MCF 10A (cell line): ENCODE measurements at regions not wholly inside any gene's neighbourhood (a gene's known extent, or its start where the extent isn't known, plus 50 kb on each side); places are given as distances from the start of the nearest gene placed in this dataset.

Experiments used
- BruUV-seq: library from RNA; stranded (reverse); fragments of 400-500 nt; replicated peaks from 2 replicates; lab custom pipeline; 2021; lab: Mats Ljungman, UMichigan
- CTCF ChIA-PET: fragments of 300-600 bp; sonication (Branson Sonifier 250); formaldehyde crosslinking; extraction: SDS; loops from one replicate; lab custom pipeline; 2021; ENCODE audit warnings: antibody characterized with exemption, inconsistent platforms; lab: Yijun Ruan, JAX
- POLR2A ChIA-PET: fragments of 300-600, 350-650 bp; sonication (Branson Sonifier 250); formaldehyde crosslinking; extraction: SDS; loops from one replicate; lab custom pipeline; 2020; ENCODE audit warnings: antibody characterized with exemption, inconsistent platforms; lab: Yijun Ruan, JAX
- DNase-seq: peaks from one replicate; pipeline ENCODE4 v3.0.0-alpha.2; 2018; ENCODE audit not compliant: unreplicated experiment
- H3K27ac Mint-ChIP-seq: one replicate; pipeline ENCODE4 v1.8.0; 2022; ENCODE audit warnings: mild to moderate bottlenecking, low read depth, mixed read lengths; ENCODE audit not compliant: unreplicated experiment
- H3K27me3 Mint-ChIP-seq: one replicate; pipeline ENCODE4 v1.8.0; 2022; ENCODE audit warnings: mixed read lengths; ENCODE audit not compliant: insufficient read depth, unreplicated experiment
- H3K36me3 Mint-ChIP-seq: one replicate; pipeline ENCODE4 v1.8.0; 2022; ENCODE audit warnings: mild to moderate bottlenecking, moderate library complexity, mixed read lengths; ENCODE audit not compliant: insufficient read depth, unreplicated experiment
- H3K4me1 Mint-ChIP-seq: one replicate; pipeline ENCODE4 v1.8.0; 2022; ENCODE audit warnings: mixed read lengths; ENCODE audit not compliant: insufficient read depth, unreplicated experiment
- H3K4me3 Mint-ChIP-seq: one replicate; pipeline ENCODE4 v1.8.0; 2022; ENCODE audit warnings: mild to moderate bottlenecking, moderate library complexity, mixed read lengths; ENCODE audit not compliant: unreplicated experiment
- H3K9me3 Mint-ChIP-seq: one replicate; pipeline ENCODE4 v1.8.0; 2022; ENCODE audit warnings: mixed read lengths; ENCODE audit not compliant: unreplicated experiment
- CTCF ChIP-seq: fragments of 200-600 bp; IDR thresholded peaks from one replicate; pipeline ENCODE4 v1.8.0; 2022; ENCODE audit warnings: antibody characterized with exemption, mild to moderate bottlenecking; ENCODE audit not compliant: unreplicated experiment
- intact Hi-C: fragments of 100-400 bp; cut with micrococcal nuclease; formaldehyde crosslinking; loops from 2 replicates; pipeline ENCODE4 v1.14.1; 2022

- no TSS peak for BruUV-seq
- Mint-ChIP-seq H3K27me3 (peaks cover 82% of the 10 kb centered on the region), H3K4me1 (no peaks in the 10 kb centered on the region), H3K27ac (no peak overlapping the region), H3K4me3 (no peak overlapping the region), H3K36me3 (no peaks in the 10 kb centered on the region), H3K9me3 (no peaks in the 10 kb centered on the region)
- ChIA-PET POLR2A (interaction anchor here (0.7 kb wide), 1 partner anchor 795 kb away, joined by 3 read pairs; no protein-coding TSS in a partner anchor), CTCF (interaction anchor here (0.5 to 0.6 kb wide), 2 partner anchors 34 to 54 kb away, joined by 3 read pairs; no protein-coding TSS in a partner anchor)
- no peak for TF ChIP-seq CTCF
- intact Hi-C loops, result no loop called here
- DNase-seq, result no peak
Measured at GRCh38 chr4:110914791-110915190, 291.9 kb upstream of the PITX2 start.

- H3K4me3 Mint-ChIP-seq, result no peak overlapping the region
- no peaks in the 10 kb centered on the region for H3K9me3 Mint-ChIP-seq
- ChIA-PET CTCF (no interaction called here), POLR2A (no interaction called here)
- intact Hi-C loops, result no loop called here
- no TSS peak for BruUV-seq
- no peak for DNase-seq
- no peaks in the 10 kb centered on the region for H3K4me1 Mint-ChIP-seq
- no peaks in the 10 kb centered on the region for H3K36me3 Mint-ChIP-seq
- TF ChIP-seq CTCF, result no peak
- H3K27ac Mint-ChIP-seq, result no peak overlapping the region
- peaks cover 82% of the 10 kb centered on the region for H3K27me3 Mint-ChIP-seq
Measured at GRCh38 chr4:110915301-110915700, 292.4 kb upstream of the PITX2 start.

GRCh38 chr4:110916505-110916904, 293.6 kb upstream of the PITX2 start:
- H3K4me3 Mint-ChIP-seq, result no peak overlapping the region
- DNase-seq, result no peak
- H3K27me3 Mint-ChIP-seq, result peaks cover 78% of the 10 kb centered on the region
- H3K4me1 Mint-ChIP-seq, result no peaks in the 10 kb centered on the region
- POLR2A ChIA-PET, result no interaction called here
- no TSS peak for BruUV-seq
- intact Hi-C loops, result no loop called here
- no peak overlapping the region for H3K27ac Mint-ChIP-seq
- H3K9me3 Mint-ChIP-seq, result no peaks in the 10 kb centered on the region
- CTCF ChIA-PET, result no interaction called here
- TF ChIP-seq CTCF, result no peak
- H3K36me3 Mint-ChIP-seq, result no peaks in the 10 kb centered on the region

- H3K4me1 Mint-ChIP-seq, result no peaks in the 10 kb centered on the region
- POLR2A ChIA-PET, result no interaction called here
- no peak overlapping the region for H3K27ac Mint-ChIP-seq
- H3K36me3 Mint-ChIP-seq, result no peaks in the 10 kb centered on the region
- H3K4me3 Mint-ChIP-seq, result no peak overlapping the region
- TF ChIP-seq CTCF, result no peak
- CTCF ChIA-PET, result no interaction called here
- no peaks in the 10 kb centered on the region for H3K9me3 Mint-ChIP-seq
- H3K27me3 Mint-ChIP-seq, result peaks cover 90% of the 10 kb centered on the region
- BruUV-seq, result no TSS peak
- intact Hi-C loops, result no loop called here
- DNase-seq, result no peak
Measured at GRCh38 chr4:110917835-110918234, 295.0 kb upstream of the PITX2 start.
